Neural cell (in vitro differentiated cells): ENCODE measurements at regions not wholly inside any gene's neighbourhood (a gene's known extent, or its start where the extent isn't known, plus 50 kb on each side); places are given as distances from the start of the nearest gene placed in this dataset.

Experiments
- H2AFZ ChIP-seq: fragments of 200-600, 300-800 bp; sonication (generic), shearing (Covaris generic); 2 replicates; pipeline ENCODE4 v1.6.0; 2014; ENCODE audit warnings: low read depth, mild to moderate bottlenecking, antibody characterized with exemption, low read length, moderate library complexity
- H3F3A ChIP-seq: fragments of 200-600 bp; shearing (Covaris generic); 2 replicates; pipeline ENCODE4 v1.6.1; 2016; ENCODE audit warnings: mild to moderate bottlenecking, moderate library complexity, mixed read lengths, antibody characterized with exemption, low read length; ENCODE audit not compliant: insufficient read depth, poor library complexity, severe bottlenecking
- H3K27ac ChIP-seq: fragments of 200-600, 300-800 bp; sonication (generic), shearing (Covaris generic); 2 replicates; pipeline ENCODE4 v1.5.1; 2014; ENCODE audit warnings: mild to moderate bottlenecking, low read length, moderate library complexity
- H3K27me3 ChIP-seq: fragments of 300-800, 200-600 bp; sonication (generic), shearing (Covaris generic); 2 replicates; pipeline ENCODE4 v1.6.0; 2014; ENCODE audit warnings: mild to moderate bottlenecking, low read depth, low read length, moderate library complexity; ENCODE audit not compliant: insufficient read depth
- H3K36me3 ChIP-seq: fragments of 300-800, 200-600 bp; sonication (generic), shearing (Covaris generic); 2 replicates; pipeline ENCODE4 v1.5.1; 2014; ENCODE audit warnings: mild to moderate bottlenecking, antibody characterized with exemption, low read length, moderate library complexity; ENCODE audit not compliant: insufficient read depth
- H3K4me2 ChIP-seq: fragments of 300-800, 200-600 bp; sonication (generic), shearing (Covaris generic); 2 replicates; pipeline ENCODE4 v1.6.0; 2014; ENCODE audit warnings: mild to moderate bottlenecking, low read length
- H3K4me3 ChIP-seq: fragments of 300-800, 200-600 bp; sonication (generic), shearing (Covaris generic); 2 replicates; pipeline ENCODE4 v1.5.1; 2014; ENCODE audit warnings: mild to moderate bottlenecking, low read length, moderate library complexity
- H3K79me2 ChIP-seq: fragments of 200-600 bp; shearing (Covaris generic); replicated peaks from 2 replicates; pipeline ENCODE4 v1.6.0; 2014; ENCODE audit warnings: mild to moderate bottlenecking, low read length, moderate library complexity; ENCODE audit not compliant: insufficient read depth
- H3K9ac ChIP-seq: fragments of 300-800, 200-600 bp; sonication (generic), shearing (Covaris generic); 2 replicates; pipeline ENCODE4 v1.6.1; 2016; ENCODE audit warnings: mild to moderate bottlenecking, low read length, mixed read lengths
- H3K9me2 ChIP-seq: fragments of 200-600 bp; shearing (Covaris generic); 2 replicates; pipeline ENCODE4 v1.6.1; 2016; ENCODE audit warnings: mild to moderate bottlenecking, low read length, mixed read lengths; ENCODE audit not compliant: insufficient read depth
- H3K9me3 ChIP-seq: fragments of 200-600, 300-800 bp; sonication (generic), shearing (Covaris generic); 2 replicates; pipeline ENCODE4 v1.6.1; 2016; ENCODE audit warnings: mild to moderate bottlenecking, mixed run types, low read length, moderate library complexity, mixed read lengths
- H4K20me1 ChIP-seq: fragments of 200-600 bp; shearing (Covaris generic); 2 replicates; pipeline ENCODE4 v1.6.1; 2016; ENCODE audit warnings: mild to moderate bottlenecking, mixed run types; ENCODE audit not compliant: insufficient read depth
- EP300 ChIP-seq: fragments of 450-650 bp; conservative IDR thresholded peaks from 2 replicates; pipeline ENCODE4 v1.6.1; 2014; ENCODE audit warnings: antibody characterized with exemption, mild to moderate bottlenecking, moderate library complexity; ENCODE audit not compliant: poor library complexity, severe bottlenecking
- EZH2 ChIP-seq: fragments of 200-600, 300-800 bp; shearing (Covaris generic), sonication (generic); IDR thresholded peaks from 2 replicates; pipeline ENCODE4 v1.6.1; 2014; ENCODE audit warnings: antibody characterized with exemption, low read length, borderline replicate concordance, mild to moderate bottlenecking; ENCODE audit not compliant: insufficient read depth, poor library complexity, severe bottlenecking
- MXI1 ChIP-seq: fragments of 450-650 bp; conservative IDR thresholded peaks from 2 replicates; pipeline ENCODE4 v1.6.1; 2014; ENCODE audit warnings: antibody characterized with exemption, mild to moderate bottlenecking; ENCODE audit not compliant: poor library complexity, severe bottlenecking
- POLR2AphosphoS5 ChIP-seq: IDR thresholded peaks from 2 replicates; pipeline ENCODE4 v1.6.1; 2012
- RAD21 ChIP-seq: fragments of 450-650 bp; conservative IDR thresholded peaks from 2 replicates; pipeline ENCODE4 v1.6.1; 2014; ENCODE audit warnings: antibody characterized with exemption, mild to moderate bottlenecking, moderate library complexity
- TF ChIP-seq, protein P1 (sequence below): IDR thresholded peaks from 2 replicates; pipeline ENCODE4 v1.6.1; 2012; ENCODE audit warnings: borderline replicate concordance
- TF ChIP-seq, protein P2 (sequence below): fragments of 450-650 bp; IDR thresholded peaks from 2 replicates; pipeline ENCODE4 v1.5.1; 2014; ENCODE audit warnings: antibody characterized with exemption, mild to moderate bottlenecking, moderate library complexity; ENCODE audit not compliant: poor library complexity, severe bottlenecking

DNA sequence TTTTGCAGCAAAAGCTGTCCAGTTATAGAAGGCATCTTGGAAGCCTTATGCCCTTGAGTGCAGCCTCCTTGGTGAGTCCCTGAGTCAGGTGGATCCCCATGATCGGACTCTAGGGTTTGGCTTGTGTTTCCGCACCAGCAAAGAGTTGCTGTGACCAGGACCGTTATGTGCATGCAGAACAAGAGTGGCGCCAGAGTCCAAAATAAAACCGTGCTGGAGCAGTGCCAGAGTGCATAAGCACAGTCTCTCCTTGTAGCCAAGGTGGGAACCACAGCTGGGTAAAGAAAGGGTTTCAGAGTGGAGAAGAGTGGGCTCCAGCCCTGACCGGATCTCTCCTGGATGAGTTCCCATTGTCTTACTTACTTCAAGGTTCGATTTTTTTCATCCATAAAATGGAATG, 58.6 kb downstream of the FOXA2 start:
- Histone ChIP-seq H3K4me2 (no peak overlapping the region), H3K9me2 (no peaks in the 10 kb centered on the region), H3K36me3 (no peaks in the 10 kb centered on the region), H3K9me3 (no peaks in the 10 kb centered on the region), H3K9ac (no peak overlapping the region), H3F3A (no peaks in the 10 kb centered on the region), H3K79me2 (no peaks in the 10 kb centered on the region), H3K4me3 (no peak overlapping the region), H3K27ac (no peak overlapping the region), H3K27me3 (no peaks in the 10 kb centered on the region), H2AFZ (no peak overlapping the region), H4K20me1 (no peaks in the 10 kb centered on the region)
- TF ChIP-seq POLR2AphosphoS5 (no peak), MXI1 (no peak), RAD21 (no peak)
- TF ChIP-seq, protein P1, sequence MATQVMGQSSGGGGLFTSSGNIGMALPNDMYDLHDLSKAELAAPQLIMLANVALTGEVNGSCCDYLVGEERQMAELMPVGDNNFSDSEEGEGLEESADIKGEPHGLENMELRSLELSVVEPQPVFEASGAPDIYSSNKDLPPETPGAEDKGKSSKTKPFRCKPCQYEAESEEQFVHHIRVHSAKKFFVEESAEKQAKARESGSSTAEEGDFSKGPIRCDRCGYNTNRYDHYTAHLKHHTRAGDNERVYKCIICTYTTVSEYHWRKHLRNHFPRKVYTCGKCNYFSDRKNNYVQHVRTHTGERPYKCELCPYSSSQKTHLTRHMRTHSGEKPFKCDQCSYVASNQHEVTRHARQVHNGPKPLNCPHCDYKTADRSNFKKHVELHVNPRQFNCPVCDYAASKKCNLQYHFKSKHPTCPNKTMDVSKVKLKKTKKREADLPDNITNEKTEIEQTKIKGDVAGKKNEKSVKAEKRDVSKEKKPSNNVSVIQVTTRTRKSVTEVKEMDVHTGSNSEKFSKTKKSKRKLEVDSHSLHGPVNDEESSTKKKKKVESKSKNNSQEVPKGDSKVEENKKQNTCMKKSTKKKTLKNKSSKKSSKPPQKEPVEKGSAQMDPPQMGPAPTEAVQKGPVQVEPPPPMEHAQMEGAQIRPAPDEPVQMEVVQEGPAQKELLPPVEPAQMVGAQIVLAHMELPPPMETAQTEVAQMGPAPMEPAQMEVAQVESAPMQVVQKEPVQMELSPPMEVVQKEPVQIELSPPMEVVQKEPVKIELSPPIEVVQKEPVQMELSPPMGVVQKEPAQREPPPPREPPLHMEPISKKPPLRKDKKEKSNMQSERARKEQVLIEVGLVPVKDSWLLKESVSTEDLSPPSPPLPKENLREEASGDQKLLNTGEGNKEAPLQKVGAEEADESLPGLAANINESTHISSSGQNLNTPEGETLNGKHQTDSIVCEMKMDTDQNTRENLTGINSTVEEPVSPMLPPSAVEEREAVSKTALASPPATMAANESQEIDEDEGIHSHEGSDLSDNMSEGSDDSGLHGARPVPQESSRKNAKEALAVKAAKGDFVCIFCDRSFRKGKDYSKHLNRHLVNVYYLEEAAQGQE, result no peak

DNA sequence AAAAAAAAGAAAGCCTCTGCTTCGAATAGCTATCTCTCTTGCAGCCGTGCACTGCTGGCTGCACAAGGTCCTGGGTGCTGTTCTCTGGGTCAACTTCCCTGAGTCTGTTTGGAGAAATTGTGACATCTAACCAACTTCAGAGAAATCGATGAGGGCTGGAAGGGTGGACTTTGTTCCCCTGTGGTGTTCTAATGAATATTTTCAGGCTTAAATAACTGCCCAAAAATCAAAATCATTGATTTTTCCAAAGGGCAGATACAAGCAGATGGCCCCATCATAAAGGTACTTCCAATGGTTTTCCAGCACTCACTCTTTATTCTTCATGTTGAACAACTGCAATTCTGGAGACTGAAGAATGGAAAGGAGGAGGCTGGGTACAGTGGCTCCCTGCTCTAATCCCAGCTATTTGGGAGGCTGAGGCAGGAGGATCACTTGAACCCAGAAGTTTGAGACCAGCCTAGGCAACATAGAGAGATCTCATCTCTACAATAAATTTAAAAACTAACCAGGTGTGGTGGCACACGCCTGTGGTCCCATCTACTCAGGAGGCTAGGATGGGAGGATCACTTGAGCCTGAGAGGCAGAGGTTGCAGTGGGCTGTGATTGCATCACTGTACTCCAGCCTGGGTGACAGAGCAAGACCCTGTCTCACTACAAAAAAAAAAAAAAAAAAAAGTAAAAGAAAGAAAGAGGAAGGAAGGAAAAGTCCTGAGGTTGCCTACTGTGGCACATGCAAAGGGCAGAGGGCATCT, 59.1 kb downstream of the FOXA2 start:
- Histone ChIP-seq H3K9me2 (no peaks in the 10 kb centered on the region), H3K27ac (no peak overlapping the region), H3K9ac (no peak overlapping the region)

More for the DNA sequence above, 59.1 kb downstream of the FOXA2 start:
- Histone ChIP-seq H3K79me2 (no peaks in the 10 kb centered on the region), H3K4me3 (no peak overlapping the region), H2AFZ (no peak overlapping the region), H3K9me3 (no peaks in the 10 kb centered on the region), H4K20me1 (no peaks in the 10 kb centered on the region), H3K4me2 (no peak overlapping the region), H3F3A (no peaks in the 10 kb centered on the region), H3K27me3 (no peaks in the 10 kb centered on the region), H3K36me3 (no peaks in the 10 kb centered on the region)
- TF ChIP-seq POLR2AphosphoS5 (no peak), EP300 (no peak), MXI1 (no peak), EZH2 (no peak)
- TF ChIP-seq, protein P2, sequence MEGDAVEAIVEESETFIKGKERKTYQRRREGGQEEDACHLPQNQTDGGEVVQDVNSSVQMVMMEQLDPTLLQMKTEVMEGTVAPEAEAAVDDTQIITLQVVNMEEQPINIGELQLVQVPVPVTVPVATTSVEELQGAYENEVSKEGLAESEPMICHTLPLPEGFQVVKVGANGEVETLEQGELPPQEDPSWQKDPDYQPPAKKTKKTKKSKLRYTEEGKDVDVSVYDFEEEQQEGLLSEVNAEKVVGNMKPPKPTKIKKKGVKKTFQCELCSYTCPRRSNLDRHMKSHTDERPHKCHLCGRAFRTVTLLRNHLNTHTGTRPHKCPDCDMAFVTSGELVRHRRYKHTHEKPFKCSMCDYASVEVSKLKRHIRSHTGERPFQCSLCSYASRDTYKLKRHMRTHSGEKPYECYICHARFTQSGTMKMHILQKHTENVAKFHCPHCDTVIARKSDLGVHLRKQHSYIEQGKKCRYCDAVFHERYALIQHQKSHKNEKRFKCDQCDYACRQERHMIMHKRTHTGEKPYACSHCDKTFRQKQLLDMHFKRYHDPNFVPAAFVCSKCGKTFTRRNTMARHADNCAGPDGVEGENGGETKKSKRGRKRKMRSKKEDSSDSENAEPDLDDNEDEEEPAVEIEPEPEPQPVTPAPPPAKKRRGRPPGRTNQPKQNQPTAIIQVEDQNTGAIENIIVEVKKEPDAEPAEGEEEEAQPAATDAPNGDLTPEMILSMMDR, result no peak
